NCI-H446 treated with DMSO at 0.1 percent for 48 hours (cell line): ENCODE measurements at regions not wholly inside any gene's neighbourhood (a gene's known extent, or its start where the extent isn't known, plus 50 kb on each side); places are given as distances from the start of the nearest gene placed in this dataset.

Experiments
- DNase-seq: peaks from one replicate; lab custom pipeline; 2025; lab: John Stamatoyannopoulos, UW

- no peak for DNase-seq
Measured at GRCh38 chr9:25613709-25614108, 64.5 kb downstream of the TUSC1 start.

GRCh38 chr9:25603106-25603505 lies 75.1 kb downstream of the TUSC1 start:
- no peak for DNase-seq

GRCh38 chr9:25602400-25603044 lies 75.7 kb downstream of the TUSC1 start:
- DNase-seq = no peak

- DNase-seq = no peak
Measured at GRCh38 chr9:25600501-25600900, 77.7 kb downstream of the TUSC1 start.

GRCh38 chr9:25584611-25585010 lies 93.6 kb downstream of the TUSC1 start:
- no peak for DNase-seq

GRCh38 chr9:25573281-25573680 lies 105.0 kb downstream of the TUSC1 start:
- no peak for DNase-seq

- DNase-seq = no peak
Measured at GRCh38 chr9:25571491-25571890, 106.8 kb downstream of the TUSC1 start.

- DNase-seq = no peak
Measured at GRCh38 chr9:25570802-25571201, 107.4 kb downstream of the TUSC1 start.

GRCh38 chr9:25562101-25562500 lies 116.1 kb downstream of the TUSC1 start:
- no peak for DNase-seq

GRCh38 chr9:25557645-25558300 lies 120.5 kb downstream of the TUSC1 start:
- DNase-seq = no peak

- DNase-seq = no peak
Measured at GRCh38 chr9:25556540-25556939, 121.7 kb downstream of the TUSC1 start.

GRCh38 chr9:25548847-25549246 lies 129.4 kb downstream of the TUSC1 start:
- no peak for DNase-seq

- DNase-seq = no peak
Measured at GRCh38 chr9:25543806-25544205, 134.4 kb downstream of the TUSC1 start.

GRCh38 chr9:25542319-25542718 lies 135.9 kb downstream of the TUSC1 start:
- DNase-seq = no peak

GRCh38 chr9:25537808-25538207 lies 140.4 kb downstream of the TUSC1 start:
- no peak for DNase-seq

- no peak for DNase-seq
Measured at GRCh38 chr9:25519286-25519685, 159.0 kb downstream of the TUSC1 start.

- DNase-seq = no peak
Measured at GRCh38 chr9:25517701-25518100, 160.5 kb downstream of the TUSC1 start.

GRCh38 chr9:25513509-25514033 lies 164.7 kb downstream of the TUSC1 start:
- no peak for DNase-seq

GRCh38 chr9:25505644-25506043 lies 172.6 kb downstream of the TUSC1 start:
- DNase-seq = no peak

GRCh38 chr9:25481372-25481771 lies 196.9 kb downstream of the TUSC1 start:
- no peak for DNase-seq

GRCh38 chr9:25480696-25481095 lies 197.5 kb downstream of the TUSC1 start:
- DNase-seq = no peak

GRCh38 chr9:25472681-25473080 lies 205.6 kb downstream of the TUSC1 start:
- DNase-seq = no peak

- no peak for DNase-seq
Measured at GRCh38 chr9:25472085-25472607, 206.1 kb downstream of the TUSC1 start.
